Renal pelvis (tissue), 1 donor: ENCODE measurements at regions not wholly inside any gene's neighbourhood (a gene's known extent, or its start where the extent isn't known, plus 50 kb on each side); places are given as distances from the start of the nearest gene placed in this dataset.
"Not testable (repeated sequence)": the region's sequence is repeated elsewhere in the genome, so short reads cannot be mapped to it uniquely, and the experiment has no call there.

Experiments used
- DNase-seq: peaks from one replicate; pipeline ENCODE4 v3.0.0-alpha.2; 2013

DNA sequence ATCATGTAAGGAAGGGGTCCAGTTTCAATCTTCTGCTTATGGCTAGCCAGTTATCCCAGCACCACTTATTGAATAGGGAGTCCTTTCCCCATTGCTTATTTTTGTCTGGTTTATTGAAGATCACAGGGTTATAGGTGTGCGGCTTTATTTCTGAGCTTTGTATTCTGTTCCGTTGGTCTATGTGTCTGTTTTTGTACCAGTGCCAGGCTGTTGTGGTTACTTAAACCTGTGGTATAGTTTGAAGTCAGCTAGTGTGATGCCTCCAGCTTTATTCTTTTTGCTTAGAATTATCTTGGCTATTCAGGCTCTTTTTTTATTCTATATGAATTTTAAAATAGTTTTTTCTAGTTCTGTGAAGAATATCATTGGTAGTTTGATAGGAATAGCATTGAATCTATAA lies 234.6 kb upstream of the CASK start:
- DNase-seq = not testable (repeated sequence)

DNA sequence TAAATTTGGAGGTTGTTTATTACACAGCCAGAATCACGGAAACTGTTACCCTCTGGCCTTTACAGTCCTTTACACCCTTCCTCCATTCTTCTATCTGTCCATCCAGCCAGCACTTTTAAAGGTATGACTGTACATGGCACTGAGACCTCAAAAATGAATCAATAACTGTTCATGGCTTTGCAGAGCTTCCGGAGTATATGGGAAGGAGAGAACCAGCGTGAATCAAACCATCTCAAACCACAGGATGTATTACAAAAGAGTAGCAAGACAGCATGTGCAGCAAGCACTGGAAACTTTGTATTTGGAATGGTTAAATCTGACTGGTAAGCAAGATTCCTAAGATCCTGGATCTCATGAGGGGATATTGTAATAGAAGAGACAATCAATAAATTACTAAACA lies 228.5 kb upstream of the CASK start:
- no peak for DNase-seq

DNA sequence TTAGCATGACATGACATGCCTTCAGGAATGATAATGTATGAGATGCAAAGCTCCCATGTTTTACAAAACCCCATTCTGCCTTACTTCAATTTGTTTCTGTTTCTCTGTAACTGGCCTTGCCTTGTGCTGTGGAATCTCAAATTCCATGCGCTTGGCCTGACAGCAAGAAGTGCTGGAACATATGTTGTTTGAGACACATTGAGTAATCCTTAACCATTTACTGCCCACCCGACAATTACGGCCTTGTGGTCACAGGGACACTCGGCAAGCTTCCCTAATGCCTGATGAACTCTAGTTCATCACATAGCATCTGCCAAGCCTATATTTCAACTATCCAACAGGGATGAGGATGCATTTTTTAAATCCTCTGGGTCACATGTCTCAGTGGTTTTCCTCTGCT lies 226.4 kb upstream of the CASK start:
- DNase-seq = no peak

DNA sequence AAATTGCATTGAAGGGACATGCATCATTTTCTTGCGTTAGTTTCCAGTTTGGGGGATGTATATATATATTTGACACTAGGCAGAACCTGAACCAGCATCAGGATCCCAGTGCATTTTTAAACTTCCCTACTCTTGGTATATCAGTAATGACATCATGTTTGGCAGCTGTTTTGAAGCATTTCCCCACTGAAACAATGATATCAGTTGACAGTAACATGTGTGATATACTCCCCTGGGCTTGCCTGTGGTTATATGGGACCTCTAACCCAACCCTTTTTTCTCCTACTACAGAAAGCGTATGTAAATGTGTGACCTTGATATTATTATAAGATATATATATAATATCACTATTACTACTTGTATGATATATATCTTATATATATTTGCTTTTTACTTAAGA lies 225.9 kb upstream of the CASK start:
- no peak for DNase-seq

DNA sequence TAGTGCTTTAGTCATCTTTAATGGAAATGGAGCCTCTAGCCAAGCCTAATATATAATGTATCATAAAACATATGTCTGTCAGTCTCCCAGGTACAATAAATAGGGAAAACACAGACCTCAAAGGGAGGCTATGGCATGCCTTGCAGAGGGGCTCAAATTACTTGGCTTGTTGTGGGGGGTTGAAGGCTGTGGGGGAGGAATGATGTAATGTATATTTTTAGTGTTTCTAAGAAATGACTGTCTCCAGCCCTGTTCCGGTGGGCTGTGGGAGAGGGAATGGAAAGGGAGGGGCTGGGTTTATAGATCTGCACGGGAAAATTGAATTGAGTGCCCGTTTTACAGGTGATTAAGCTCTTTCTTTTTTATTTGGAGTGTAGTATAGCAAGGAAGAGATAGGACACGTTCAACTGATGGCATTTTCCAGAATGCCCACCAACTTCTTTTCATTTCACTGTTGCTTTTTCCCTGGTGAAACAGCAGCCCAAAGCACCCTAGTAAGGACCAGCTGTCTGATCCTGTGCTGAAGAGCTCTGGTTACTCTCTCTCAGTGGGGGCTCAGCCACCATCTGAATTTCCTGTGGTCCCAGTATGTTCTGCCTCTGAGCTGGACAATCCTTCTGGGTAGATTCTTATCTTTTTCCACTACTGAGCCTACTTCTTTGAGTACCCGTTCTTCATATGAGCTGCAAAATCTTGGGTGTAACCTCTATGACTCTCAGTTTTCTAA lies 220.7 kb upstream of the CASK start:
- peak; percentile 65 for DNase-seq

DNA sequence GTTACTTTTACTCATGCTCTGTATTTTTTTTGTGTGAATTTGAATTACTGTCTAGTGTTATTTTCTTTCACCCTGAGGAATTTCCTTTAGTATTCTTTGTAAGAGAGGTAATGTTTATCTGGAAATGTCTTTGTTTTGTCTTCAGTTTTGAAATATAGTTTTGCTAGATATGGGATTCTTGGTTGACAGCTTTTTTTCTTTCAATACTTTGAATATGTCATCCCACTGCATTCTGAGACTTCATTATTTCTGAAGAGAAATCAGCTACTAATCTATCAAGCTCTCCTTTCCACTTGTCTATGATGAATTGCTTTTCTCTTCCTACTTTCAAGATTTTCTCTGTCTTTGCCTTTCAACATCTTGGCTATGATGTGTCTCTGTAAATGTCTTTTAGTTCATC lies 217.0 kb upstream of the CASK start:
- DNase-seq = no peak

DNA sequence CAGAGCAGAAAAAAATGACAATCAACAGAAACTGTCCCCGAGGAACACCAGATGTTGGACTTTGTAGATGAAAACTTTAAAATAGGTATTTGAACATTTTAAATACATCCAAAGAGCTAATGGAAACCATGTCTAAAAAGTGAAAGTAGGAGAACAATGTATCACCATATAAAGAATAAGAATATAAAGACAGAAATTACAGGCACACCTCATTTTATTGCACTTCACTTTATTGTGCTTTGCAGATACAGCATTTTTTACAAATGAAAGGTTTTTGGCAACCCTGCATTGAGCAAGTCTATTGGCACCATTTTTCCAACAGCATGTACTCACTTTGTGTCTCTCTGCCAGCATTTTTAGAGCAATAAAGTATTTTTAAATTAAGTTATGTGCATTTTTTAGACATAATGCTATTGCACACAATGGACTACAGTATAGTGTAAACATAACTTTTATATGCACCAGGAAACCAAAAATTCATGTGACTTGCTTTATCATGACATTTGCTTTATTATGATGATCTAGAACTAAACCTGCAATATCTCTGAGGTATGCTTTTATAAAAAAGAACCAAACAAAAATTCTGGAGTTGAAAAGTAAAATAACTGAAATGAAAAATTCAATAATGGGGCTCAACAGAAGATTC lies 212.4 kb upstream of the CASK start:
- no peak for DNase-seq

DNA sequence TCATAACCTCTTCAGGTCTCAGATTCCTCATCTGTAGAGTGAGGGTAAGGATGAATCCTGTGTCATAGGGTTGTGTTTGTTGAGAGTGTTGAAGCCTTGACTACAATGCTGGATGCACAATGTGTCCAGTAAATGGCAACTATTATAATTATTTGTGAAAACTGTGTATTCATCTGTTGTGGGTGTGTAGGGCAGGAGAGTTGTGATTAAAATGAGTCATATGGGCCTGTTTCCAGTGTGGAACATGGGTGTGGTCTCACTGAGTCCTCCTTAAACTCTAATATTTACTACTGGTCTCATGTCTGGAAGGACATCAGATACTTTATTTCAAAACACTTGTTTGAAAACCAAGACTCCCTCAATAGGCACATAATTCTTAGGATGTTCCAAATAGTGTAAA lies 208.5 kb upstream of the CASK start:
- DNase-seq = no peak

DNA sequence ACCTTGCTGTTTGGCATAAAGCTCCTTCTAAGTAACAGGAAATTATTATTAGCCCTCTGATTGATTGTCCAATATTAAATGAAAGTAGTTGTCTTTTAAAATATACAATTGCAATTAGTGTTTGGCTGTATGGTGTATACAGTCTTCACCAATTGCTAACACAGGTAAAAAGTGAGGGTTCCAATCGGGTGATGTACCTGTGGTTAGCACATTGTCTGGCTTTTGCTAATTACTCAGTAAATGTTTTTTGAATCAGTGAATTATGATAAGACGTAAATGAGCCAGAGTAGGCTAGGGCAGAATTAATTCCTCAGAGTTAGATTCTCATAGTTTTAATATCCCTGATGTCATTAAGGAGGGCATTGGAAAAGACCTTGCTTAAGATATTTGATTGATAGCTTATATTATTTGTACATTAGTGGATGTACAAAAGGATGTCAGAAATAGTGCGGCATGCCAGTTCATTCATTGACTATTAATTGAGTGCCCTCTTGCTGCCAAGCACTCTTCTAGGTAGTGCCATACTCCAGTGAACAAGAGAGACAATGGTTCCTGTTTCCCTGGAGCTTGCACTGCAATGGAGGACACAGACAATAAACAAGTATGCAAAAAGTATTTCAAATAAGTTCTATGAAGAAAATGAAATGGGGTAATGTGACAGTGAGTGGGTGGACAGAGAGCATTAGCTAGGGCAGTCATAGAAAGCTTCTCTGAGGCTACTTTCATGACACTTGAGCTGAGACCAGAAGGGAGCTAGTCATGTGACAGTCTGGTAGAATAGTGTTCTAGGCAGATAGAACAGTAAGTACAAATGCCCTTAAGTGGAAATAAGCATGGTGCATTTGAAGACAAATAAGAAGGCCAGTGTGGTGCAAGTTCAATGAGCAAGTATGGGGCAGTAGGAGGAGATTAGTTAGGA lies 205.9 kb upstream of the CASK start:
- DNase-seq = no peak

DNA sequence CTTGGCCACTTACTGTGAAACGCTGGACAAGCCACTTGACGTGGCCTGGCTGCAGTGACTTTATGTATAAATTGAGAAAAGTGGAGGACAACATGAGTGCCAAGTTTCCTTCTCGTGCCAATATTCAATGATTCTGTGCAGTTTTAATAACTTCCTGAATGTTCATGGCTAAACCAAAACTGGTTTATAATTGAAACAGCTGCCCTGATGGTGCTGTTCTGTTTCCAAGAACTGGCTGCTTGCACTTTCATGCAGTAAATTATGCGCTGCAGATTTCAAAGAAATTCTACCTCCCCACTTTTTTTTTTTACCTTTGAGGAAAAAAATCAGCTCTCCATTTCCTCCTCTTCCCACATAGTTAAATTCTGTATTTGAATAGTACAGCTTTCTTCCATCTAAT lies 205.2 kb upstream of the CASK start:
- no peak for DNase-seq

DNA sequence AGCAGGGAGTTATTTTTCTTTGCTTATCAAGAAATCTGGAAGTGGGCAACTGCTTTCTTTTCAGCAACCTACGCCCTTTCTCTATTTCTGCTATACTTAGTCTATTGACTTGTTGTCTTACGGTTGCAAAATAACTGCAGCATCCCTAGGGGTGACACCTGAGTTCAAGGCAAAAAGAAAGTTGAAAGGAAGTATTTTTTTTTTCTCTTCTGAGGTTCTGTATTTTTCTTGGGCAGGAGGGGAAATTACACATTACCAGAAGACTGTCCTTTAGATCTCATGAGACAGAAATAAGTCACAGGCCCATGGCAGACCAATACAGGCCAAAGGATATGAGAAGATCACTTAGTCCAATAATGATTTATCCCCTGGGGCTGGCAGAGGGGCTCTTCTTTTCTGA lies 204.7 kb upstream of the CASK start:
- DNase-seq = no peak

DNA sequence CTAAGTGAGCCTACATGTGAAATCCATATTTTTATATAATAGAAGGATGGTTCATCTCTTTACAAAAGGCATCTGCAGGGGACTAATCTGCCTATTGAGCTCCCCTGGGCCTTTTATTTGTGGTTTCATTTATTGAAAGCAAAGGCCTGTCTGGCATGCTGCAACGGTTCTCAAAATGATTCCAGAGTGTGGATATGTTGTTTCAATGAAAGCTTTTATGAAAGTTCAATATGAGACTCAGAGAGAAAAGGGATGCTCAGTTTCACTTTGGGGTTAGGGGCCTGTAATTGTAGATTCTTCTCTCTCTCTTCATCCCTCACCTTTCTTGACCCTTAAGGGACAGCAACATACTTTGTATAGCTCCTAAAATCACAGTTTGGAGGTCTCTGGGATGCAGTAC lies 204.2 kb upstream of the CASK start:
- no peak for DNase-seq

DNA sequence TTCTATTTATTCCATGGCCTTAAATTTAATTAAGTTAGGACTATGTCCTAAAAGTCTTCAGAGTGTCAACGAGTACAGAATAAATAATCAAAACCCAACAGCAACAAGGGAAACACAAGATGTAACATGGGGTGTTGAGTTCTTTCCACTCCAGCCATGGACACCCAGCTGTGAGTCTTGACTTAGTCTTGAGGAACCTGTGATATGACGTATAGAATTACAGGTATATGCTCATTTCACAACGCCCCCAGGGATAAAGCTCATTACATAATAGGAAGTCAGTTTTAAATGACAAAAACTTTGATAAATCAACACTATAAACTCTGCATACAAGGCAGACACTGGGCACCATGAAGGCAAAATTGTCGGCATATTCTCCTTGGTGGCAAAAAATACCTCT lies 200.0 kb upstream of the CASK start:
- DNase-seq = no peak

DNA sequence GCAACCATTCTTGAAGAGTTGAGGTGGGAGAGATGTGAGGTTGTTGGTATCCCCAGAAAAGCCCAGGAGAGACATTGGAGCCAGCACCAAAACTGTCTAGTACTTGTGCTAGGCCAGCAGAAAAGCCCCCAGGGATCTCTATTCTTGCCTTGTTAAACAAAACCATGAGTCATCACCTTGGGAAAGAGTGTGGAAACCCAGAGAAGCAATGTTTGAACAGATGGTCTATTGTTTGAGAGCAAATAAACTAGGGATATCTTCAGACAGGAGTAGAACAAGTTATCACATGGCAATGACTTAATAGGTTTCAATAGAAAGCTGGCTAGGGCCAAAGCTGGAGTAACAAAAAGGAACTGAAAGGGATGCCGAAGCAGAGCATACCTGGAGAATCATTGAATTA lies 195.7 kb upstream of the CASK start:
- no peak for DNase-seq

DNA sequence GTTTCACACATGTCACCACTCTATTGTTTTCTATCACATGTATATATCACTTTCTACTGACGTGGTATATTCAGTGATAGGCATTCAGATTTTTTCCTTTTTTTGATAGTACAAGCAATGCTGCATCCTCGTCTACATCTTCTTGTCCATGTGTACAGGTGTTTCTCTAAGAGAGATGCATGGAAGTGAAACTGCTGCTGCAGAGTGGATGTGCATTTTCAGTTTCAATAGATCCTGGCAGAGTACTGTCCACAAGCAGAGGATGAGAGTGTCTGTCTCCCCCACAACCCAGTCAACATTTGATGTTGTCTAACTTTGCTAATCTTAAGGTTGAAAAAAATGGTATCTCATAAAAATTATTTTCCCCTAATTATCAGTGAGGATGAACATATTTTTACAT lies 194.0 kb upstream of the CASK start:
- no peak for DNase-seq

DNA sequence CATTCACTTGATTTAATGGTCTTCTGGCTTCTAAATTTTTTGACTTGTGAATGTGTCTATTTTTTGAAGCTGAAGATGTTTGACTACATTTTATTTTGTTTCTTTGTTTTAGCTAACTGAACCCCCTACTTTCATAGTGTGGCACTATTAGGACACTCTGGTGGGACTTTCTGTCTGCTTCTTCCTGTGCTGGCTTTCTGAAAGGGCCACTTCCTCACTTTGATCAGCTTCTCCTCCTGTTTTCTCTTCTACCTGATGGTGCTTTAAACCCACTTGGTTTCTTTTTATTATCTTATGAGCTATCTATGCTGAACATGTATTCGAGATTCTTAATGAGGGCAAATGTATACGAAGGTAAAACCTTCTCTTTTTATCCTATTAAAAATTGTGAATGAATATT lies 186.1 kb upstream of the CASK start:
- no peak for DNase-seq

DNA sequence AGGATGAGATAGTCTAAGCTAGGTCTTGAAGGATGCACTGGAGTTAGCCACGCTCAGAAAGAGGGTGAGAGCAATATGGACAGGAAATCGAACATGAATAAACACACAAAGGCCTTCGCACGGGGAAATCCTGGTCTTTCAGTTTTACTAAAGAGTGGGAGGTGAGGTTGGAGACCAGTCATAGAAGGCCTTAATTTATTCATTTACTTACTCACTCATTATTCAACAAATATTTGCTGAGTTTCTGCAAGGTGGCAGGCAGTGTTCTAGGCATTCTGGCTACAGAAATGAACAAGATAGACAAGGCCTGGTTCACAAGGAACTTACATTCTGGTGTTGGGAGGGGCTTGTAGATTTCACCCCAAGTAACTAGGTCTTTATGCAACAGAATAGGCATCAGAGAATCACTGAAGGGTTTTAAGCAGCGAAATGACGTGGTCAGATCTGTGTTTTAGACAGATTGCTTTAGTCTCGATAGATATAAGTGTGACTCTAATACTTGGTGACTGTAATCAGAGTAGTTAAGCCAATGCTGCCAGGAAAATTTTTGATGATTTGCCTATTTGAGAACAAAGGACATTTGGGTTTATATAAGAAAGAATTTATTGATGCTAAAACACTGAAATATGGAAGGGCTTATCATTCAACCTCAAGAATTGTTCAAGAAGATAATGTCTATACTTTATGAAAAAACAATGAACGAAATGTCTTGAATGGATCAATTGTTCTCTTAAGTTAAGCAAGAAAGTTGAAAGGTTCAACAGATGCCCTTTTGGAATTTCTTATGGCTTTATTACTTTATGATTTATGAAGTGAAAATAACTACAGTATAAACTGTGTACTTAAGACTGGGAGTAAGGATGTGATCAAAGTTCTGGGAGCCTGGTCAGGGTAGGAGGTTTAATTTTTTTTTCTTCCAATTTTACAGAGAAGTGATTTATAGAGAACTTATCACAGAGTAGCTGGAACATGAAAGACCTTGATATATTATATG lies 184.4 kb upstream of the CASK start:
- no peak for DNase-seq

DNA sequence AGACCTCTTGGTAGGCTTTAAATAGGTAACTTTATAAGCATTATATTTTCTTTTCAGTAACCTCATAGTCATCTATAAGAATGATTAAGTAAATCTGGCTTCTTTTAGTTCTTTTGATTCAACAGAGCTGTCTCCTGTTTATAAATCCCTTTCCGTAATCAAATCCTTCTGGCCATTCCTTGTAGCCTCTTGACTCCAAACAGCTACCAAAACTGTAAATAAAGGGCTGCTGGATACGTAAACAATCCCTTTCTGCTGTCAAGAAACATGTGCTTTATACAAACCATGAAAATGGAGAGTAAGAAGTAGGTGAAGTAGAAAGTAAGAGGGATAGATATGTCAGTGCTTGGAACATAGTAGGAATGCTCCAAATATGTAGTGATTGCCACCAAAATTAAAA lies 183.2 kb upstream of the CASK start:
- DNase-seq = no peak

DNA sequence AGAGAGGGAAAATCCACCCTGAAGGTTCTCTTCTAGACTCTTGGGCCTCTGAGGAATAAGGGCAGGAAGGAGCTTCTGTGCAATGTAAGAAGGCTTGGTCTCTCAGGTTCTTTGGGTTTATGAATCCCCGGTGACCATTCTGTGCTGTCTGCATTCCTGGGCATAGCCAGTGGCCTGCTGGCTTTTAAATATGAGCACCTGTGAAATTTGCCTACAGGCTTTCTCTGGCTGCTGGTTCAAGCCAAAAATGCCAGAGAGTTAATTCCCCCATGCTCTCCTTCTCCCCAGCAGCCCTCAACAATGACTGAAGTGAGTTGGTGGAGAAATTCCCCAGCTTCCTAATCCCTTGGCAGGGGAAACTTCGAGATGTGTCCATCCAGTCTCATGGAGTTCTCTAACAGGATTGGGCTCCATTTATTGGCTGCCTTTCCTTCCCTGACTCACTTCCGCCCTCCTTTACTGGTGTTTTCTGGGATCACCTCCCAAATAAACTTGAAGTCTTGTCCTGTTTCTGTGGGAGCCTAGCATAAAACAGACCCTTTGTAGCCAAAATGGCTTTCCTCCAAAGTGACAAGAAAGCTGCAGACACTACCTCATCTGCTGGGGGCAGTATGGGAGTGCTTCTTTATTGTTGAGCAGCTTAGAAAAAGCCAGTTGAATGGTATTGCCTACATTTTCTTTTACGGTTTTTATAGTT lies 179.4 kb upstream of the CASK start:
- DNase-seq = no peak

DNA sequence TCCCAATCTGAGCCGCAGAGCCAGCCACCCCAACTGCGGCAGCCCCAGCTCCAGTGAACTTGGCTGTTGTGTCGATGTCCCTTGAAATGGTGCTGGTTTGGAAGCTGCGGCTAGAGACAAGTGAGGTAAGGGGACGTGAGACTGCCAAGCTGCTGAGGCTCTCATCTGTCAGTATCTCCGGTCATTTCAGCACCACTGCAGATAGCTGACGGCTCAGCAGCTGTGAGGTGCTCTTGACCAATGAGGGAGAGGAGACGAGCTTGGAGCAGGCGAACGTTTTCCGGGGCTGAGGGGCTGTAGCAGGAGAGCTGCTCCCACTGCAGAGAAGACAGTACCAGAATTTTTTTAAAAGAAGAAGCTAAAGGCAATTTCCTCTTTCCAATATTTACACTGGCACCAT lies 175.5 kb upstream of the CASK start:
- DNase-seq = peak; percentile 11

DNA sequence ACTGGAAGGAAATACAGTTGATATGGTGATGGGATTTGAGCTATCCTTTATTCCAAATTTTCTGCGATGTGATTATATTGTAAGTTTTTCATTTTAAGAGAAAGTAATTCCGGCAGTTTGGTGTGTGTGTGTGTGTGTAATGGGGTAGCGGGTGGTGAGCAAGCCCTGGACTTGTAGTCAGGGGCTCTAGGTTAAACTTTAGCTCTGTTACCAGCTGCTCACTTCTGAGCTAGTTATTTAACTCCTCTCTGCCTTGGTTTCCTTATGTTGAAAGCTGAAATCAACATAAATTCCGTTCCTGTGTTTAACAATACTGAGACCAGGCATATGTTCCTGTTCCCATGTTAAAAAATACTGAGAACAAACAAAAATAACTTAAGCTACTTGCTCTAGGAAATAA lies 174.1 kb upstream of the CASK start:
- DNase-seq = no peak
